AG10803 (cell line): ENCODE measurements at regions not wholly inside any gene's neighbourhood (a gene's known extent, or its start where the extent isn't known, plus 50 kb on each side); places are given as distances from the start of the nearest gene placed in this dataset.

Source experiments
- DNase-seq: peaks from one replicate; pipeline ENCODE4 v3.0.0; 2010; ENCODE audit warnings: low read depth
- H3K4me3 ChIP-seq: 2 replicates; pipeline ENCODE4 v1.5.1; 2011; ENCODE audit warnings: mild to moderate bottlenecking, low read length, control low read depth
- CTCF ChIP-seq: conservative IDR thresholded peaks from 2 replicates; pipeline ENCODE4 v1.5.1; 2011; ENCODE audit warnings: mild to moderate bottlenecking, low read length, control low read depth, inconsistent platforms

GRCh38 chr10:128605180-128605579 is 479.0 kb upstream of the MKI67 start:
- TF ChIP-seq CTCF: no peak
- DNase-seq: no peak
- no peak overlapping the region for H3K4me3 ChIP-seq

GRCh38 chr10:128606055-128606454 is 479.8 kb upstream of the MKI67 start:
- no peak overlapping the region for H3K4me3 ChIP-seq
- no peak for TF ChIP-seq CTCF
- no peak for DNase-seq

GRCh38 chr10:128608791-128609190 is 482.6 kb upstream of the MKI67 start:
- no peak for TF ChIP-seq CTCF
- H3K4me3 ChIP-seq: no peak overlapping the region
- no peak for DNase-seq

GRCh38 chr10:128609460-128609859 is 483.2 kb upstream of the MKI67 start:
- no peak for DNase-seq
- TF ChIP-seq CTCF: no peak
- H3K4me3 ChIP-seq: no peak overlapping the region

GRCh38 chr10:128610113-128610512 is 483.9 kb upstream of the MKI67 start:
- no peak for DNase-seq
- no peak for TF ChIP-seq CTCF
- no peak overlapping the region for H3K4me3 ChIP-seq

- no peak for DNase-seq
- no peak for TF ChIP-seq CTCF
- no peak overlapping the region for H3K4me3 ChIP-seq
These were observed 486.0 kb upstream of the MKI67 start for GRCh38 chr10:128612195-128612594.

- TF ChIP-seq CTCF: no peak
- no peak overlapping the region for H3K4me3 ChIP-seq
- DNase-seq: no peak
These were observed 486.4 kb upstream of the MKI67 start for GRCh38 chr10:128612631-128613030.
